HG03439 (cell line): ENCODE measurements at regions not wholly inside any gene's neighbourhood (a gene's known extent, or its start where the extent isn't known, plus 50 kb on each side); places are given as distances from the start of the nearest gene placed in this dataset.

Source experiments
- ATAC-seq: cut with Tn5 transposase; IDR thresholded peaks from one replicate; pipeline ENCODE4 v1.9.1; 2021; ENCODE audit warnings: mild to moderate bottlenecking, moderate library complexity; ENCODE audit not compliant: unreplicated experiment

GRCh38 chr3:90010341-90010740 is 902.9 kb downstream of the EPHA3 start:
- ATAC-seq, result no peak

GRCh38 chr3:90011131-90011530 is 903.7 kb downstream of the EPHA3 start:
- no peak for ATAC-seq

GRCh38 chr3:90011596-90011995 is 904.2 kb downstream of the EPHA3 start:
- ATAC-seq, result no peak

- no peak for ATAC-seq
Observed at GRCh38 chr3:90011996-90012395, 904.6 kb downstream of the EPHA3 start.

- no peak for ATAC-seq
Observed at GRCh38 chr3:90015688-90016356, 908.4 kb downstream of the EPHA3 start.

- ATAC-seq, result no peak
Observed at GRCh38 chr3:90016555-90016954, 909.1 kb downstream of the EPHA3 start.

- no peak for ATAC-seq
Observed at GRCh38 chr3:90018779-90019178, 911.4 kb downstream of the EPHA3 start.

GRCh38 chr3:90025019-90025418 is 917.6 kb downstream of the EPHA3 start:
- no peak for ATAC-seq

- no peak for ATAC-seq
Observed at GRCh38 chr3:90026406-90026805, 919.0 kb downstream of the EPHA3 start.

GRCh38 chr3:90031121-90031520 is 923.7 kb downstream of the EPHA3 start:
- ATAC-seq, result no peak

- no peak for ATAC-seq
Observed at GRCh38 chr3:90032980-90033641, 925.7 kb downstream of the EPHA3 start.

- ATAC-seq, result no peak
Observed at GRCh38 chr3:90034038-90034437, 926.6 kb downstream of the EPHA3 start.

GRCh38 chr3:90035643-90036042 is 928.2 kb downstream of the EPHA3 start:
- no peak for ATAC-seq

GRCh38 chr3:90036939-90037469 is 929.6 kb downstream of the EPHA3 start:
- ATAC-seq, result no peak

- ATAC-seq, result no peak
Observed at GRCh38 chr3:90039994-90040393, 932.6 kb downstream of the EPHA3 start.

GRCh38 chr3:90040554-90040953 is 933.1 kb downstream of the EPHA3 start:
- no peak for ATAC-seq

- ATAC-seq, result no peak
Observed at GRCh38 chr3:90041995-90042394, 934.6 kb downstream of the EPHA3 start.

- no peak for ATAC-seq
Observed at GRCh38 chr3:90043287-90043686, 935.9 kb downstream of the EPHA3 start.

- ATAC-seq, result no peak
Observed at GRCh38 chr3:90044084-90044816, 936.8 kb downstream of the EPHA3 start.

- no peak for ATAC-seq
Observed at GRCh38 chr3:90052425-90052950, 945.1 kb downstream of the EPHA3 start.

- ATAC-seq, result no peak
Observed at GRCh38 chr3:90054311-90054710, 946.9 kb downstream of the EPHA3 start.

GRCh38 chr3:90055666-90056065 is 948.2 kb downstream of the EPHA3 start:
- ATAC-seq, result no peak
